Neural progenitor cell (in vitro differentiated cells): ENCODE measurements at regions not wholly inside any gene's neighbourhood (a gene's known extent, or its start where the extent isn't known, plus 50 kb on each side); places are given as distances from the start of the nearest gene placed in this dataset.

ENCODE experiments used
- DNase-seq: peaks from one replicate; pipeline ENCODE4 v3.0.0-alpha.2; 2016; ENCODE audit warnings: low spot score
- H2AFZ ChIP-seq: fragments of 200-600 bp; sonication (generic); replicated peaks from 2 replicates; pipeline ENCODE4 v1.6.1; 2016; ENCODE audit warnings: antibody characterized with exemption
- H3F3A ChIP-seq: fragments of 200-600 bp; sonication (generic); 2 replicates; pipeline ENCODE4 v1.6.1; 2016; ENCODE audit warnings: antibody characterized with exemption, low read depth
- H3K27ac ChIP-seq: fragments of 200-600 bp; sonication (generic); 2 replicates; pipeline ENCODE4 v1.5.1; 2016; ENCODE audit warnings: mild to moderate bottlenecking
- H3K27me3 ChIP-seq: fragments of 200-600 bp; sonication (generic); 2 replicates; pipeline ENCODE4 v1.6.1; 2016; ENCODE audit warnings: mild to moderate bottlenecking, moderate library complexity
- H3K36me3 ChIP-seq: fragments of 200-600 bp; sonication (generic); 2 replicates; pipeline ENCODE4 v1.5.1; 2016
- H3K4me1 ChIP-seq: fragments of 200-600 bp; sonication (generic); 2 replicates; pipeline ENCODE4 v1.6.1; 2016; ENCODE audit warnings: mixed run types
- H3K4me2 ChIP-seq: fragments of 200-600 bp; sonication (generic); 2 replicates; pipeline ENCODE4 v1.6.1; 2016
- H3K4me3 ChIP-seq: fragments of 200-600 bp; sonication (generic); 2 replicates; pipeline ENCODE4 v1.5.1; 2016
- H3K79me2 ChIP-seq: fragments of 200-600 bp; sonication (generic); 2 replicates; pipeline ENCODE4 v1.6.1; 2016; ENCODE audit warnings: low read depth
- H3K9ac ChIP-seq: fragments of 200-600 bp; sonication (generic); 2 replicates; pipeline ENCODE4 v1.6.1; 2016
- H3K9me3 ChIP-seq: fragments of 200-600 bp; sonication (generic); 2 replicates; pipeline ENCODE4 v1.5.1; 2016; ENCODE audit warnings: low read depth
- H4K20me1 ChIP-seq: fragments of 200-600 bp; sonication (generic); 2 replicates; pipeline ENCODE4 v1.6.1; 2016; ENCODE audit warnings: low read depth
- H3K27ac Mint-ChIP-seq: 3 replicates; pipeline ENCODE4 v1.8.0; 2021; ENCODE audit warnings: mixed read lengths
- H3K27me3 Mint-ChIP-seq: 2 replicates; pipeline ENCODE4 v1.8.0; 2022; ENCODE audit warnings: low read depth, mild to moderate bottlenecking, inconsistent platforms, moderate library complexity, mixed read lengths; ENCODE audit not compliant: insufficient read depth
- H3K36me3 Mint-ChIP-seq: 3 replicates; pipeline ENCODE4 v1.8.0; 2021; ENCODE audit warnings: mixed read lengths
- H3K4me1 Mint-ChIP-seq: 3 replicates; pipeline ENCODE4 v1.8.0; 2021; ENCODE audit warnings: mixed read lengths
- H3K4me3 Mint-ChIP-seq: 3 replicates; pipeline ENCODE4 v1.8.0; 2021; ENCODE audit warnings: mild to moderate bottlenecking, moderate library complexity, mixed read lengths
- H3K9me3 Mint-ChIP-seq: 3 replicates; pipeline ENCODE4 v1.8.0; 2020; ENCODE audit warnings: mixed read lengths
- CTCF ChIP-seq: fragments of 200-600 bp; sonication (generic); IDR thresholded peaks from 2 replicates; pipeline ENCODE4 v1.5.1; 2017; ENCODE audit warnings: antibody characterized with exemption, mild to moderate bottlenecking
- EZH2 ChIP-seq: fragments of 200-600 bp; sonication (generic); IDR thresholded peaks from 2 replicates; pipeline ENCODE4 v1.6.1; 2017; ENCODE audit warnings: antibody characterized with exemption, mild to moderate bottlenecking, moderate library complexity
- EZH2phosphoT487 ChIP-seq: fragments of 200-600 bp; sonication (generic); IDR thresholded peaks from 2 replicates; pipeline ENCODE4 v1.6.1; 2017; ENCODE audit warnings: antibody characterized with exemption

- no peaks in the 10 kb centered on the region for H3K4me1 Mint-ChIP-seq
- Histone ChIP-seq H4K20me1 (no peaks in the 10 kb centered on the region), H3K4me3 (no peak overlapping the region), H3K27me3 (no peaks in the 10 kb centered on the region), H3K79me2 (no peaks in the 10 kb centered on the region), H3K27ac (no peak overlapping the region), H3K9me3 (no peaks in the 10 kb centered on the region), H3F3A (no peaks in the 10 kb centered on the region), H2AFZ (no peak overlapping the region), H3K4me2 (no peak overlapping the region), H3K4me1 (no peaks in the 10 kb centered on the region), H3K36me3 (no peaks in the 10 kb centered on the region), H3K9ac (no peak overlapping the region)
- no peak overlapping the region for H3K4me3 Mint-ChIP-seq
- peaks cover 2% of the 10 kb centered on the region for H3K27me3 Mint-ChIP-seq
- no peak overlapping the region for H3K27ac Mint-ChIP-seq
- peaks cover 4% of the 10 kb centered on the region for H3K9me3 Mint-ChIP-seq
- TF ChIP-seq EZH2phosphoT487 (no peak), CTCF (no peak)
- no peak for DNase-seq
- H3K36me3 Mint-ChIP-seq: no peaks in the 10 kb centered on the region
These were observed 460.4 kb downstream of the PPARGC1A start for GRCh38 chr4:23429497-23429896.

- no peak for DNase-seq
- Histone ChIP-seq H3K4me3 (no peak overlapping the region), H3K4me2 (no peak overlapping the region), H2AFZ (no peak overlapping the region), H3K27me3 (no peaks in the 10 kb centered on the region), H3F3A (peaks cover 10% of the 10 kb centered on the region), H4K20me1 (no peaks in the 10 kb centered on the region), H3K9me3 (no peaks in the 10 kb centered on the region), H3K27ac (no peak overlapping the region), H3K4me1 (peaks cover 24% of the 10 kb centered on the region), H3K9ac (no peak overlapping the region), H3K79me2 (no peaks in the 10 kb centered on the region), H3K36me3 (no peaks in the 10 kb centered on the region)
- peaks cover 24% of the 10 kb centered on the region for H3K4me1 Mint-ChIP-seq
- H3K4me3 Mint-ChIP-seq: no peak overlapping the region
- no peak for TF ChIP-seq EZH2
- no peak for TF ChIP-seq CTCF
- TF ChIP-seq EZH2phosphoT487: no peak
- H3K36me3 Mint-ChIP-seq: peaks cover 3% of the 10 kb centered on the region
- peaks cover 10% of the 10 kb centered on the region for H3K9me3 Mint-ChIP-seq
- no peaks in the 10 kb centered on the region for H3K27me3 Mint-ChIP-seq
- no peak overlapping the region for H3K27ac Mint-ChIP-seq
These were observed 464.3 kb downstream of the PPARGC1A start for GRCh38 chr4:23425570-23425969.

GRCh38 chr4:23423540-23423939 is 466.3 kb downstream of the PPARGC1A start:
- no peak for DNase-seq
- Mint-ChIP-seq H3K4me1 (peaks cover 24% of the 10 kb centered on the region), H3K27ac (peak overlapping the region; percentile 92), H3K36me3 (peaks cover 3% of the 10 kb centered on the region), H3K9me3 (peaks cover 18% of the 10 kb centered on the region), H3K4me3 (no peak overlapping the region), H3K27me3 (no peaks in the 10 kb centered on the region)
- H3K9me3 ChIP-seq: no peaks in the 10 kb centered on the region
- H3K79me2 ChIP-seq: no peaks in the 10 kb centered on the region
- peaks cover 24% of the 10 kb centered on the region for H3K4me1 ChIP-seq
- H4K20me1 ChIP-seq: no peaks in the 10 kb centered on the region
- no peak overlapping the region for H3K4me3 ChIP-seq
- H3K36me3 ChIP-seq: no peaks in the 10 kb centered on the region
- H2AFZ ChIP-seq: peak overlapping the region; percentile 46
- H3K4me2 ChIP-seq: peak overlapping the region; percentile 59
- no peak overlapping the region for H3K9ac ChIP-seq
- peaks cover 10% of the 10 kb centered on the region for H3F3A ChIP-seq
- H3K27me3 ChIP-seq: no peaks in the 10 kb centered on the region
- peak overlapping the region; percentile 65 for H3K27ac ChIP-seq
- TF ChIP-seq EZH2: no peak

- Histone ChIP-seq H3K9ac (no peak overlapping the region), H3K4me2 (peak overlapping the region; percentile 59), H2AFZ (peak overlapping the region; percentile 29), H3K36me3 (no peaks in the 10 kb centered on the region), H4K20me1 (no peaks in the 10 kb centered on the region), H3K4me1 (peaks cover 24% of the 10 kb centered on the region), H3K27ac (peak overlapping the region; percentile 65), H3K9me3 (no peaks in the 10 kb centered on the region), H3K27me3 (no peaks in the 10 kb centered on the region), H3K4me3 (no peak overlapping the region), H3F3A (peaks cover 10% of the 10 kb centered on the region), H3K79me2 (no peaks in the 10 kb centered on the region)
- peak overlapping the region; percentile 92 for H3K27ac Mint-ChIP-seq
- H3K4me3 Mint-ChIP-seq: no peak overlapping the region
- DNase-seq: peak; percentile 36
- H3K36me3 Mint-ChIP-seq: peaks cover 3% of the 10 kb centered on the region
- H3K9me3 Mint-ChIP-seq: peaks cover 22% of the 10 kb centered on the region
- no peaks in the 10 kb centered on the region for H3K27me3 Mint-ChIP-seq
- H3K4me1 Mint-ChIP-seq: peaks cover 24% of the 10 kb centered on the region
- TF ChIP-seq CTCF (no peak), EZH2phosphoT487 (no peak), EZH2 (no peak)
These were observed 467.0 kb downstream of the PPARGC1A start for GRCh38 chr4:23422878-23423277.
